Iris pigment epithelial cell (primary cell): ENCODE measurements at regions not wholly inside any gene's neighbourhood (a gene's known extent, or its start where the extent isn't known, plus 50 kb on each side); places are given as distances from the start of the nearest gene placed in this dataset.

Experiments used
- DNase-seq: peaks from one replicate; pipeline ENCODE4 v3.0.0-alpha.2; 2011; ENCODE audit warnings: low read depth

DNA sequence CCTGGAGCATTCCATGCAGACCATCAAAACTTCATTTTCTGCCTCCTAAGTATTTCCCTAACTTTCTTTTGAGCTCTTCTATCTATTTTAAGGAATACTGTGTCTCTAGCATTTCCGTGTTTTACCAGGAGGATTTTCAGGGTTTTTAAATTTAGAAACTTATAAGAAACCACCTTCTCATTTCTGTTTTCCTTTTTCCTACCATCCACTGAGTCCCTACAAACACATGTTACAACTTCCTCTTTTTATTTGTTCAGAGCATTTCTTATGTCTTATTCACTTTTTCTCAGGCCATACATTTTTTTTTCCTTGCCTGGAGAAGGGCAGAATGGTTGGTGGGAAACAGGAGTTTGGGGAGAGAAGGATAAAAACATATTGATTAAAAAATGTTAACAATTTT, 130.0 kb upstream of the BMP5 start:
- no peak for DNase-seq

DNA sequence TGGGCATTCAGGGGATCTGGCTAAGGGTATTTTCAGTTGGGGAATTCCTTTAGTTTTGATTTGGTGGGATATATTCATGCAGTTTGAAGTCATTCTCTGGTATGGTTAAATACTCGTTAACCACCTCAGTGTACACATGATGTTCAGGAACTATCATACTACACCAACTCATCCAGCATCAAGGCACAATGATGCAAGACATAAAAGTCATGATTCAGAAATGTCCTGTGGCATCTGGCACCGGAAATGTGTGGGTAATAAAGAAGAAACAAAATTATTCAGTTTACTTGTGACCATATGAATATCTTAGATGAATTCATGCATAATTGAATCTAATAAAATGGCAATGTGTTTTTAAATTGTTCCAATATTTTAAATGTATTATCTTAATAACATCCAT, 129.0 kb upstream of the BMP5 start:
- DNase-seq, result peak; percentile 60

DNA sequence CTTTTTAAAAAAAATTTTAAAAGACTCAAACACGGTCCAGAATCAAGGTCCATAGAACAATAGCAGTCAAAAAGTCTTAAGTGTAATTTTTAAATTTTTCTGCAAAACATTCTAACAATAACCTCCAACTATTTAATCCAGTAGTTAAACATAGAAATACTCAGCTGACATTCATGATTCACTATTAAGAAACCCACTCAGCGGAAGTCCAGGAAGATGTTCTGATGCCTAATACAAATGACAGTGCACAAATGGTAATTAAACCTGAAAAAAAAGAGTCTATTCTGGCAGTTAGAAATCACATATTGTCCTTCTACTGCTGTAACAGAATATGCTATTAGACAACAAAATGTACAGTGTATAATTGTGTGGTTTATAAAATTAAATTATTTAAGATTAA, 128.2 kb upstream of the BMP5 start:
- no peak for DNase-seq

DNA sequence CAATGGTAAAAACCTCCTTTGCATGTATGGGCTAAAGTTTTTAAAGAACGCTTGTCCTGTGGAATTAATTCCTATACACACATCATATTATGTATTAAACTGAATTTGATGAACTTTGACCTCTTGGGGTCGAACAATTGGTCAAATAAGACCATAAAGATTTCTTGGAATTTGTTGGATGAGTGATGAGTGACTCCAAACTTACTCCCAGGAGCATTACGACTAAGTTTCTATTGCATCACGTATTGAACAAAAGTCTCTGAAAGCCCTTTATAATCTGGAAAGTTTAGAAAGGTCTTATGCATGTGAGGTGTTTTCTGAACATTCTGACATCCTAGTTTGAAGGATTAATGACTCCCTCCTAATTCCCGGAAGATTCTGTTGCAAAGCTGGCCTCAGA, 126.9 kb upstream of the BMP5 start:
- no peak for DNase-seq

DNA sequence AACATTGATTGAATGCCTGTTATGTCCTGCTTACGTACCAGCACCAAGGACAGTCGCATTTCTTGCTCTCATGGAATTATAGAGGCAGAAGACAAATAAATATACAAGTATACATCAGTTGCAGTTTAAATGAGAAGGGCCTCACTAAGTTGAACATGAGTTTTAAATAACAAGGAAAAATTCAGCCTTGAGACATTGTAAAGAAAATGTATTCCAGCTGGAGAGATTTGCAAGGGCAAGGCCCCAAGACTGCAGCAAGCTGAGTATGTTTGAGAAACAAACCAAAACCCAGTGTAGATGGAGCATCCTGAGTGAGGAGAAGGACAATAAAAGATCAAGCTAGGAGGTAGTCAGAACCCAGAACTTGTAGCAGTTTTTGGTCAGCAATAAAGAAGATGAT, 123.2 kb upstream of the BMP5 start:
- no peak for DNase-seq

DNA sequence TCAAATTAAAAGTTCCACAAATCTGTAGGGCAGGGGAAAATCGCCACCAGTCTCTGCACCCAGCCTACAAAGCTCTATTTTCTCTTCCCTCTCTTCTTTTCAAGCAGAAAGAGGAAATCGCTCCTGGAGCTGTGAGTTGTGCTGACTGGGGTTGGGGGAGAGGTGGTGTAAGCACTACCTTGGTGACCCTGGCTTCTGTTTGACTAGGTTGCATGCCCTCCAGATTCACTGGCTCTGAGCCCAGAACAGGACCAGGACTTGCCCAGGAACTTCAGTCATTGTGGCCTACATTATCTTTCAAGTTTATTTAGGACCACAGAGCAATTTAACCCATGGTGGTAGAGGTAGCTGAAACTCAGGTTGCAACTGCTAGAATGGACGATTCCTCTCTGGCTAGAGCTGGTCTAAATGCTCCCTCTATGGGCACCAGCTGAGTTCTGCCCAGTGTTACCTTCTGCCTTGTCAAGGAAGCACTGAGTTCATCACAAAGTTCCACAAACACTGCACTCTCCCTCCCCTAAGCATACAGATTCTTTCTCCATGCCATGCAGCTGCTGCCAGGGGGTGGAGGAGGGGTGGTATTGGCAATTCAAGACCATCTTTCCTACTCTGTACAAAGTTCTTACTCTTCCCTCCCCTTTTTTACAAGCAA, 122.0 kb upstream of the BMP5 start:
- DNase-seq, result no peak

DNA sequence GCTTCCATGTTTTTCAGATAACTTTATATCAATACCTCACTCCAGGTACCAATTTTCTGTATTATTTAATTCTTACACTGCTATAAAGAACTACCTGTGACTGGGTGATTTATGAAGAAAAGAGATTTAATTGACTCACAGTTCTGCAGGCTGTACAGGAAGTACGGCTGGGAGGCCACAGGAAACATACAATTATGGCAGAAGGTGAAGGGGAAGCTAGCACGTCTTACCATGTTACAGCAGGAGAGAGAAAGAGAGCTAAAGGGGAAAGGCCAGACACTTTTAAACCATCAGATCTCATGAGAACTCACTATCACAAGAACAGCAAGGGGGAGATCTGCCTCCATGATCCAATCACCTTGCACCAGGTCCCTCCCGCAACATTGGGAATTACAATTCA, 119.1 kb upstream of the BMP5 start:
- no peak for DNase-seq

DNA sequence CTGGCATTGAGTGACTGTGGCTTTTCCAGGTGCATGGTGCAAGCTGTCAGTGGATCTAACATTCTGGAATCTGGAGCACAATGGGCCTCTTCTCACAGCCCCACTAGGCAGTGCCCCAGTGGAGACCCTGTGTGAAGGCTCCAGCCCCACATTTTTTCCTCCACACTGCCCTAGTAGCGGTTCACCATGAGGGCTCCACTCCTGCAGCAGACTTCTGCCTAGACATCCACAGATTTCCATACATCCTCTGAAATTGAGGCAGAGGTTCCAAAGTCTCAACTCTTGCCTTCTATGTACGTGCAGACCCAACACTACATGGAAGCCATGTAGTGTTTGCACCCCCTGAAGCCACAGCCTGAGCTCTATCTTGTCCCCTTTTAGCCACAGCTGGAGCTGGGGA, 118.0 kb upstream of the BMP5 start:
- no peak for DNase-seq

DNA sequence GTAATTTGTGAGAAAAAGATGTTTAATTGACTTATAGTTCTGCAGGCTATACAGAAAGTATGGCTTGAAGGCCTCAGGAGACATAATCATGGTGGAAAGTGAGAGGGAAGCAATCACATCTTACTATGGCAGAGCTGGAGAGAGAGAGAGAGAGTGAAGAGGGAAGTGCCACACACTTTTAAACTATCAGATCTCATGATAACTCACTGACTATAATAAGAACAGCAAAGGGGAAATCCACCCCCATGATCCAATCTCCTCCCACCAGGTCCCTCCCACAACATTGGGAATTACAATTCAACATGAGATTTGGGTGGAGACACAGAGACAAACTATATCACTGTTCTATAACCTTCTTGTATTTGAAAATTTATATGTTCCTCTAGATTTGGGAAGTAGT, 117.2 kb upstream of the BMP5 start:
- DNase-seq, result no peak

DNA sequence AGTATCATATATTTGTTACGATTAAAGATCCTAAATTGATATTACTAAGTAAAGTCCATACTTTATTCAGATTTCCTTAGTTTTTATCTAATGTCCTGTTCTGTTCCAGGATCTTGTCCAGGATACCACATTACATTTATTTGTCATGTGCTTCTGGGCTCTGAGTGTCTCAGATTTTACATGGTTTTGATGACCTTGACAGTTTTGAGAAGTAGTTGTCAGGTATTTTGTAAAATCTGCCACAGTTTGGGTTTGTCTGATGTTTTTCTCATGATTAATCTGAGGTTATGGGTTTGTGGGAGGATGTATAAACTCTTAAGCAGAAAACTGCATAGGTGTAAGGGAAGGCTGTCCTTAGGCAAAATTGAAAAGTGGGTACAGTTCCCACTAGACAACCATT, 109.9 kb upstream of the BMP5 start:
- DNase-seq, result no peak

DNA sequence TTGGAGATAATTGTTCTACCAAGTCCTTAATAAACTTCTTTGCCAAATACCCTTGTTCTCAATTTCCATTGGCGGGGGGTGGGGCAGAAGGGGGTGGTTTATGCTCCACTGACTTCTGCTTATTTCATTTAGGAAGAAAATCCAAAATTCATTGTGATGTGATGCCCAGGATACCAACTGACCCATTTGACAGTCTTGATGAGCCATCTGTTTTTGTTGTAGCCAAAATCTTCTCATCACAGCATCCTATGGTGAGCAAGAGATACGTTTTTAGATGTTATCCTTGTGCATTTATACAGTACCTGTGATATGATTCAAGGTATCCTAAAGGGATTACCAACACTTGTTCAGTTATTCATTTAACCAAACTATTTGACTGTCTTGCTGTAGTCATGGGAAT, 108.5 kb upstream of the BMP5 start:
- no peak for DNase-seq

DNA sequence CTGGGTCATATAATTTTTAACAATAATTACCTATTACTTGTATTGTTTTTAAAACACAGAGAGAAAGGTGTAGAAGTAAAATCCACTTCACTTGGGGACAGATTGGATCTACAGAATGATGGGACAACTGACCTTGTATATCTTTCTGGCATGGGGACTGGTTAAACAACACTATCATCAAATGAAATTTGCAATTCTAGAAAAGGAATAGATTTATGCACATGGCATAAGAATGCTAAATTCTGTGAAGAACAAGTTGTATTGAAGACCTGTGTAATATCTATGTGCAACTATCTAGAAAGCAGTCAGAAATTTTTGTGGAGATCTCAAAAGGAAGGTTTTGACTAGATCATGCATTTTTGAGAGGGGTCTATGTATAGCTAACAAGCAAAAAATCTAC, 106.3 kb upstream of the BMP5 start:
- DNase-seq, result no peak

DNA sequence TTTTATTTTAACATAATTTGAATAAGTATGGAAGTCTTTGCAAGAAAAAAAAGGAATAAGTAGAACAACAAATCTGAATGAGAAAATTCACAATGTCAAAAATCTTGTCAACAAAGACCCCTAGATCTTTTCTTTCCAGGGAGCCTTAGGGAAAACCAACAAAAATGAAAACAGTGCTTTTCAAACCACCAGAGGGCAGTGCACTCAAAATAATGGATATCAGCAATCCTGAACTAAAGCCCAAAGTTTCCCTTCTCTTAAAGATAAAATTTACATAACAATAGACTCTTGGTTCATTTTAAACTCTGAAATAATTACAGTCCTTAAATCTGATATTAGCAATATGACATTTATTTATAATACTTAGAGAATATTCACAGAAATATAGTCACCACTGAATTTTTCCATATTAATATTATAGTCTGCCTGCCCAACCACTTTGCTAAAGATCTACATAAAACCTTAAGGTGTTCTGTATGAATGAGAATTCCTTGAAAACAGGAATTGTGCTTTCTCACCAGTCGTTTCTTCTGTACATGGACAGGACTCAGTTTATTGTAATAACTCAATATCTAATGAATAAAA, 105.3 kb upstream of the BMP5 start:
- DNase-seq, result peak; percentile 30

DNA sequence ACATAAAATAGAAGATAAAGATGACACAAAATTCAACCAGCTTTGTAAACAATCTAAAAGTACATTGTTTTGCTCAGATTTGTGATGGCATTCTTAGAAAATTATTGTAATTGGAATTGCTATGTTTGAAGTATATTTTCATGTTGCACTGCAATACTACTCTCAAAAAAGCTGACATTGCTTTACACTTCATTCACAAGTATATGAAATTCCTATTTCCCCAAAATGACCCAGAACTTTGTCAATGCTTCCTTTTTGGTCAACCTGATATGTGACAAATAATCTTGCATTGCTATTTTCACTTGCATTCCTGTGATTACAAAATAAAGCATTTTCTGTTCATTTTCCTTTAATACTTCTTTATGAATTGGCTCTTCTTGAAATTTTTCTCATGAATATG, 104.1 kb upstream of the BMP5 start:
- no peak for DNase-seq

DNA sequence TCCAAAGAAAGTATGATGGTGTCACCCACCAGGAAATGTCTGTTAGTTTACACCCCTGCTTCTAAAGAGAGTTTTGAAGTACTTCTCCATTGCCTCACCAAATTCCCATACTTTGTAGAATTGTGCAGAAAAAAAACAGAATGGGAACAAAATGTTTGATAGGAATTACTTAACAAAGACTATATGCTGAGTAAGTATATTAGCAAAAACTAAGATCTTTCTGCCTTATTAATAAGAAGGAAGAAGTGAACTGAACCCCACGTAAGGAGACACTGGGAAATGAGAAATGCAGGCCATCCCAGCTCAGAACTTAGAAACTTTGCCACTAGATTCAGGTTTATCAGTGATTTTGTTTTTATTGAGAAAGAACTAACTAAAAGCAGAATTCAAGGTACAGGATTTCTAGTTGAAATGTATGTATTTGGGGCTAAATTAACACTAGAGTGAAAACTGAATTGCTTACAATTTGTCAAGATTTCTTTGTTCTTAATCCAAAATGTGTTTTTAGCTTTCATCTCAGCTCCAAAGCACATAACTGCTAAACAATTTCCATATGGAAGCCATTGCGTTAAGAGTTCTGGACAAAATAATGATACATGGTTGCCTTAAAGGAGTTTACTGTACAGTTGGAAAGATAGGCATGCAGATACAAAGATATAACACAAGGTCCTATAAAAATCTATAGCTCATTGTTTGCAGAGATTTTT, 102.7 kb upstream of the BMP5 start:
- DNase-seq, result no peak

DNA sequence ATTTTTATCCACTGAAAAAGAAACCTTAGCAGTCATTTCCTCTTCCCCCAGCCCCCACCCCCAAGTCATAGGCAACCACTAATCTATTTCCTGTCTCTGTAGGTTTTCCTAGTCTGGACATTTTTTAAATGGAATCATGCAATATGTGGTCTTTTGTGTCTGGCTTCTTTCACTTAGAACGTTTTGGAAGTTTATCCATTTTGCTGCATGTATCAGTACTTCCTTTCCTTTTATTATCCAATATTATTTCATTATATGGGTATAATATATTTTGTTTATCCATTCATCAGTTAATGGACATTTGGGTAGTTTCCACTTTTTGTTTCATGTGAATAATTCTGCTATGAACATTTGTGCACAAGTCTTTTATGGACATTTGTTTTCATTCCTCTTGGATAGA, 99.3 kb upstream of the BMP5 start:
- peak; percentile 3 for DNase-seq

DNA sequence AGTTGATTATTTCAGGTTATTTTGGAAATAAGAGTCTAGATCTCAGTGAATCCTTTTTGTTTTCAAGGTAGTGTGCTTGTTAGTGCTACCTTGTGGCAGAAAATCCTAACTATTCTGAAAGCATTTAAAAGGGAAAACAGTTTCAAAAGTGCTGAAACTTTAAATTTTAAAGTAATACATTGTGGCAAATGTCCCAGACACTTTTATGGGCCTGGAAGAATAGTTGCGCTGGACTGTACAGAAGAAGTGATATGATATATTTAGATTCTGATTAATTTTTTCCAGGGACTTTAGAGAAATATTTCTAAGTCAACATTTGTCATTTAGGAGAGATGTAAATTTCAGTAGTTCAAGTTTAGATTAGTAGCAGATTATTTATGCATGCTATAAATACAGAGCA, 96.7 kb upstream of the BMP5 start:
- DNase-seq, result no peak

DNA sequence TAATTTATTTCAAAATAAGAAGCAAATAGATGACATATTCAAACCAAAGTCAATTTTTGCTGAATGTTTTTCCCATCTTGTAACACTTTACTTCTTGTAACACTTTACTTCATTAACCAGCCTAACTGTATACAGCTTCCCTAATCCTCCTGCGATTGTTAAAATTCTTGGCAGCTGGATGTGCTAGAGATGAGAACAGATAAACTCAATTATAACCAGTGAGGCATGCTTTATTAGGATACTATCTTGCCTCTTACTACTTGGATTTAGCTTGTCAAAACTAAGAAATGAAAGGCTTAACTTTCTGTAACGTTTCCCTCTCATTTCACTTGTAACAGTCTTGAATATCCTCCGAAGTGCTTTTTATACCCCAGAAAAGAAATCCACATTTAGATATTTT, 94.1 kb upstream of the BMP5 start:
- DNase-seq, result no peak

DNA sequence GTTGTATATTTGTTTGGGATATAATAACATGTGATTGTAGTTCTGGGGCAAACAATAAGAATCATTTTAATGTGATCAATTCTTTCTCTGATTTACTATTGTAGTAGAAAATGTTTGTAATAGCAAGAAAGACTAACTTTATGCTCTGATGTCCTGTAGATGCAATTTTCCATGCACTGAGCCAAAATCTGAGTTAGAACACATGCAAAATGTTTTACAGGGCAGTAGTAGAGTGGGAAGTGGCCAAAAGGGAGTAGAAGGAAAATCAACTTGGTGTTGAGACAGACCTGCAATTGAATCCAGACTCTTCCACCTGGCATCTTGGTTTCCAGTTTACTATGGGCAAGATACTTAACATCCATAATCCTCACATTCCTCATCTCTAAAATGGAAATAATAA, 93.5 kb upstream of the BMP5 start:
- no peak for DNase-seq

DNA sequence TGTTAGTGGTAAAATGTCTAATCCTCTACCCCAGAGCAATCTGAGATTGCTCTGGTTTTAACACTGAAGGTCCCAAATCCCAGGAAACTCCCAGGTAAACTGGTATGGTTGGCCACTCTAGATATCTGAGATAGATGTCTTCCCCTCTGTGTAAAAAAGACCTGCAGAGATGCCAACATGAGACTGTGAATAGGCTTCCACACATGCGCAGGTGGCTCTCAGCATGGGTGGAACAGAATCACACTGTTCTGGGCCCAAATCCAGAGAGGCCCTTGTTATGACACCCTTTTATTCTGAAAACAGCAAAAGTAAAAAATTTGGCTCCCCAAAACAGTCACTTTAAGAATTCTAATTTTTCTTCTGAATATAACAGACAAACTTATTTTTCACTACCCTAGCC, 88.7 kb upstream of the BMP5 start:
- no peak for DNase-seq

DNA sequence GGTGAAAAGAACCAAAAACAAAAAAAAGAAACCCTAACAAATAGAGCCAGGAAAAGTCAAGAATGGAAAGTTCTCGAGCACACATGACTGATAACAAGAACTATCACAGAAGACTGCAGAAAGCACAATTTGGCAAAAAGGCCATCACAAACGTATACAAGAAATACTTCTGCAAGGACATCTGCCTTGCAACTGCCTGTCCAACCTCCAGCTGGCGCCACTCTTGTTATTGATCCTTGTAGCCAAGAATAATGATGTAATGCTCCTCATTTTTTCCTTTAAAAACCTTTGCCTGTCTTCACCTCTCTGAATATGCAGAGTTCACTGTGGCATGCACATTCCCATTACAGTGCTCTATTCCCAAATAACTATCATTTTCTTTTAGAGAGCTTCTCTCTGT, 87.9 kb upstream of the BMP5 start:
- peak; percentile 32 for DNase-seq

DNA sequence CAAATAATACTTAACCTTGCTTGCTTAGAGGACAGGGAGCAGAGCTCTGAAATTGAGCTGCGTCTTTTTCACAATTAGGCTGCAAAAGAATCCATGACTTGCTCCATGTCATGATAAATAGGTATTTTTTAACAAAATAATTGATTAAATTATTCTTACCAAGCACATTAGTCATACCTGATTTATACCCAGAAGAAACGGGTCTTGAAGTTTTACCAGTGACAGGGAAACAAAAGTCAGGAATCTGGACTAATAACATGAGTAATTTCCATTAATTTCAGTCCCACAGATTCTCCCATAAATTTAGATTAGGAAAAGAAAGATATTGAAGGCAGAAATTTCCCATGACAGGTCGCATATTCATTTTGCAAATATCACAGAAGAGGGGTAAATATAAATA, 85.0 kb upstream of the BMP5 start:
- DNase-seq, result no peak

DNA sequence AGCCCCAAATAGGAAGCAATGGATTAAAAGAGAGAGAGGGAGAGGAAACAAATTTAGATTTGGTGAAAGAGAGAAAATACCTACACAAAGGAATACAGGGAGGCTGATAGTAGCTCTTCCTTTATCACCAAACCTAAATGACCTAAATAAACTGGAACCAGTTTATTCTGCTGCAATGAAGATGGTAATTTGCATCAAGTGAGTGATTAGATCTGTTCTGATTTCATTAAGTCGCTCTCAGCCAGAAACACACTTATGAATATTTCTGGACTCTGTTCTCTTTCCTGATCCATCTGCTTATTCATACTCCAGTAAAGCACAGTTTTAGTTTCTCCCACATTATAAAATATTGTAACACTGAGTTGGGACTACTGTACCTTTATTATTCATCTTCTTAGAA, 83.4 kb upstream of the BMP5 start:
- DNase-seq, result no peak

DNA sequence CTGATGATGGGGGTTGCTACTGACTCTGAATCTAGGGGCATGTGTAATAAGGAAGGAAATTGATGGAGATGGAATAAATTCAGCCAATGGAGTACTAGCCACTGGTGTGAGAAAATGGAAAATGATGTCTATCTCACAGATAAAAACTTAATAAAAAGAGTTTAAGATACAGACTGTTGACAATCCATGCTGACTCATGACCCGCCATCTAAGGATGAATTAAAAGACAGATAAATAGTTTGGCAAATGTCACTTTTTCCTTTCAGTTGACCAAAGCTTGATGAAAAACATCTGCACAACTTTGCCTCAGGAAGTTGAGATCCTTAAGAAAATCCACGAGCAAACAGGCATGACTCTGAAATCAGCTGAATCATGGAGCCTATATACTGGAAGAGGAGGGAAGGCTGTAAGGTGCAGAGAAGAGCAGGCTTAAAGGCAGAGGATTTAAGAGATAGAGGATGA, 82.6 kb upstream of the BMP5 start:
- peak; percentile 4 for DNase-seq
